HG03378 (cell line): ENCODE measurements at regions not wholly inside any gene's neighbourhood (a gene's known extent, or its start where the extent isn't known, plus 50 kb on each side); places are given as distances from the start of the nearest gene placed in this dataset.

Experiments
- ATAC-seq: cut with Tn5 transposase; IDR thresholded peaks from one replicate; pipeline ENCODE4 v1.9.1; 2021; ENCODE audit warnings: mild to moderate bottlenecking, moderate library complexity; ENCODE audit not compliant: unreplicated experiment

DNA sequence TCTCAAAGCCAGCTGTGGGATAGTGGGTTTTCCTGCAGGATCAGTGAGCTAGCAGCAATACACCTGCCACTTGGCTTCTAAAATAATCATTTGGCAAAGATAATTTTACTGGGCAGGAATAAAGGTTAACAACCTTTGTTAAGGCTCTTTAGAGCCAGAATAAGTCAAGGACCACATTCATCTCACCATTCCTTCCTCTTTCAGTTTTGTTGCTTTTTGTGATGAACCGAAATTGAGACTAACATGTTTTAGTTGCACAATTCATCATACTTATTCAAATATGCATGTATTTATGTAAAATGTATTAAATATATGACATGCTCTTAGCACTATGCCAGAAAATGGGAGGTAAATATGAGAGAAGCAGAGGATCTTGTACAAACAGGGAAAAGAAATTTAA lies 824.4 kb upstream of the TYRP1 start:
- no peak for ATAC-seq

GRCh38 chr9:11871852-11872251 lies 821.3 kb upstream of the TYRP1 start:
- ATAC-seq = no peak

DNA sequence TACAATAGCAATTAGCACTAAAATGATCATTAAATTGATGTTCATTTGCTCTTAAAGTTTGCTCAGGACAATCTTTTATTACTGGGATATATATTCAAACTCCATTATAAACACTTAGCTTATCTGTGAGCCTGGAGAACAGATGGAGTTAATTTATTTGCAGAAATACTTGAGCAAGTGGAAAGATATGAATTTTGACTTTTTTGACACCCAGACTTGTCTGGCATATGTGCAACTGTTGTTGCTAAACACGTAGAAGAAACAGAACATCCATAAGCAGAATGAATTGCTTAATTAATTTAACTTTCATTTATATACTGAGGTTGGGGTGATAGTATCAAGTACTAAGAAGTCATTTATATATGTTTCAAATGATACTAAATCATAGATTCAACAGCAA lies 820.7 kb upstream of the TYRP1 start:
- no peak for ATAC-seq

DNA sequence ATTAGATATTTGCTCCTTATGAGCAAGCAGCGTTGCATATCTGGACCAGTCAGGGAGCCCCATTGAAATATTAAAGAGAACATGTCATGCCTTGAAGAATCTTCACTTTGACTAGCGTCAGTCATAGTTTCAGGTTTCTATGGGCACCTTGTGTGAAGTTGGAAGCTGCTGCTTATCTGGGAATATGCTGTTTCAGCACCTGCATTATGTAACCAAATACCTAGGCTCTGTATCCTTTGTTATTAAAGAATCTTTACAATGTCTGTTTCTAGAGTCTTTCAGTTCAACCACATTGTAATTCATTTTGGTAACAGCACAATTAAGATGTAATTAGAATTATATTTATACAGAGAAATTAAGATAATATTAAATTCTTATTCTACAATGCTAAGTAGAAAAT lies 818.8 kb upstream of the TYRP1 start:
- no peak for ATAC-seq

DNA sequence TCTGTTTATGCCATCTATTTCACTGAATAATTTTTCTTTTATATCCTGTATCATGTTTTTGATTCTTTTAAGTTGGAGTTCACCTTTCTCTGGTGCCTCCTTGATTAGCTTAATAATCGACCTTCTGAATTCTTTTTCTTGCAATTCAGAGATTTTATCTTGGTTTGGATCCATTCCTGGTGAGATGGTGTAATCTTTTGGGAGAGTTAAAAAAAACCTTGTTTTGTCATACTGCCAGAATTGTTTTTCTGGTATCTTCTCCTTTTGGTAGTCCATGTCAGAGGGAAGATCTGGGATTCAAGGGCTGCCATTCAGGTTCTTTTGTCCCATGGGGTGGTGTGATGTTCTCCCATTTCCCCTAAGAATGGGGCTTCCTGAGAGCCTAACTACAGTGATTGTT lies 800.8 kb upstream of the TYRP1 start:
- no peak for ATAC-seq

- no peak for ATAC-seq
Observed at GRCh38 chr9:11893331-11893730, 799.9 kb upstream of the TYRP1 start.

DNA sequence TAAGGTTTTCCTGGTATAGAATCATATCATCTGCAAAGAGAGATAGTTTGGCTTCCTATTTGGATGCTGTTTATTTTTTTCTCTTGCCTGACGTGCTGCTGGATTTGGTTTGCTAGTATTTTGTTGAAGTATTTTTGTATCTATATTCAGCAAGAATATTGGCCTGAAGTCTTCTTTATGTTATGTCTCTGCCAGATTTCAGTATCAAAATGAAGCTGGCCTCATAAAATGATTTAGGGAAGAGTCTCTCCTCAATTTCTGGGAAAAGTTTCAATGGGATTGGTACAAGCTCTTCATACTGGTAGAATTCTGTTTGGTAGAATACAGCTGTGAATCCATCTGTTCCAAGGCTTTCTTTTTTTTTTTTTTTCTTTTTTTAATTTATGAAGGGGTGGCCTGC lies 799.0 kb upstream of the TYRP1 start:
- ATAC-seq = no peak

GRCh38 chr9:11902610-11903009 lies 790.6 kb upstream of the TYRP1 start:
- no peak for ATAC-seq

DNA sequence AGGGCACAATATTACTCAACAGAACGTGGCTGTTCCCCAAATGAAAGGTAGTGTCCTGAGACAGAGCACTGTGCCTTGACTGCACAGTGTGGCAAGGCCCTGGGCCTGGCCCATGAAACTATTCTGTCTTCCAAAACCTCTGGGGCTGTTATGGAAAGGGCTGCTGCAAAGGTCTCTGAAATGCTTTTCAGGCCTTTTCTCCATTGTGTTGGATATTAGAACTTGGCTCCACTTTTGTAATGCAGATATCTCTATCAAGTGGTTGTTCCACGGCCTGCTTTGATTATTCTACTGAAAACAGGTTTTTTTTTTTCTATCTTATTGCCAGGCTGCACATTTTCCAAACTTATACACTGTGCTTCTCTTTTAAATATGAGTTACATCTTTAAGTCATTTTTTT lies 777.5 kb upstream of the TYRP1 start:
- ATAC-seq = no peak

DNA sequence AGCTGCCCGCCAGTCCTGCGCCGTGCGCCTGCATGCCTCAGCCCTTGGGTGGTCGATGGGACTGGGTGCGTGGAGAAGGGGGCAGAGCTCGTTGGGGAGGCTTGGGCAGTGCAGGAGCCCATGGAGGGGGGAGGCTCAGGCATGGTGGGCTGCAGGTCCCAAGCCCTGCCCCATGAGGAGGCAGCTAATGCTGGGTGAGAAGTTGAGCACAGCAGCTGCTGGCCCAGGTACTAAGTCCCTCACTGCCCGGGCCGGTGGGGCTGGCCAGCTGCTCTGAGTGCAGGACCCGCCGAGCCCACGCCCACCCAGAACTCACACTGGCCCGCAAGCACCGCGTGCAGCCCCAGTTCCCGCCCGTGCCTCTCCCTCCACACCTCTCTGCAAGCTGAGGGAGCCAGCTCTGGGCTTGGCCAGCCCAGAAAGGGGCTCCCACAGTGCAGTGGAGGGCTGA lies 764.3 kb upstream of the TYRP1 start:
- no peak for ATAC-seq

DNA sequence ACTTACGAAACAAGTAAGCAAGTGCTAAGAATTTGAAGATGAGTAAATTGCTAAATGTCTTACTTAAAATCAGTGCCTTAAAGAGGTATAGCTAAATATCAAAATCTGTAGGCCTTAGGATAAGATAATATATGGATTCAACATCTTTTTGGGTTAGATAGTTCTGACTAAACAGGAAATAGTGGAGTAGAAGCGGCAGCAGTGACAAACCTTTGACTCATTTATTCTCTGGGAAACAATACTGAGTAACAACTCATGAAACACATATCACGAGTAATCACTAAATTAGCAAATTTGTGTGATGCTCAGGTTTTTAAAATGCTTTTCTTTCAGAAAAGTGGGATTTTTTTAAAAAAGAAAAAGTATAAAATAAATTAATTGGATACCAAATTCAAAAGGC lies 762.1 kb upstream of the TYRP1 start:
- ATAC-seq = no peak

DNA sequence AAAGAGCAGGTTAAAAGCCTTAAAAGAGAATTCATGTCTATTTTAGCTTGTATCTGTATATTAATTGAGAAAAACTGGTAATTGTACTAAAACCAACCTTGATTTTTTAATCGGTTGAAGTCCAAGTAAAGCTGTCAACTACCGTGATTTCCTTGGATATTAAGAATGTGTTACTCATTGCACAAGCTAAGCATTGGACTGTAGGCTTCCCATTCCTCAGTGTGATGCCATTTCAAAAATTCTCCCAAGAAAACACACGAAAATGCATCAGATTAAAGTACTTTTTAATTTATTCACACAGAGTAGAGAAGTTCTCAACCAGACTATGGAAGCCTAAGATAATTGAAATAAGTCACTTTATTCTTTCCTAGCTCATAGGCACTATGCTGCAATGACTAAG lies 761.4 kb upstream of the TYRP1 start:
- ATAC-seq = no peak

DNA sequence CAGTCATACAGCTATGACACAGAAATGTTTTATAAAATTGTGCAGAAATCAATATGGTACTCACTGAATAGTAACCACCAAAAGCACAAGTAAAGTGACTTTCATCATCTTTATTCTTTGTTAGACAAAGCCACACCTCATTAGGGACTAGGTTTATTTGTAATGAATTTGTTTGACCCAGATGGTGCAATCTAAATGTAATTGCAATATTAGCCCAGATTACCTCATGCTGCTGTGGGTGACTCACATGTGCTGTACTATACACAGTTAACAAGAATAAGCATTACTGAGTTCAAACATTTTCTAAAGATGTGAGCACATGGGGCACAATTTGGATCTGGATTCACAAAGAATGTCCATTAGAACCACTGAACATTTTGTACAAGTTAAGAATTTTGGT lies 759.3 kb upstream of the TYRP1 start:
- ATAC-seq = no peak

- ATAC-seq = no peak
Observed at GRCh38 chr9:11946531-11946930, 746.7 kb upstream of the TYRP1 start.

GRCh38 chr9:11962327-11962726 lies 730.9 kb upstream of the TYRP1 start:
- no peak for ATAC-seq

GRCh38 chr9:11966786-11967185 lies 726.4 kb upstream of the TYRP1 start:
- no peak for ATAC-seq

GRCh38 chr9:11968631-11969030 lies 724.6 kb upstream of the TYRP1 start:
- no peak for ATAC-seq

DNA sequence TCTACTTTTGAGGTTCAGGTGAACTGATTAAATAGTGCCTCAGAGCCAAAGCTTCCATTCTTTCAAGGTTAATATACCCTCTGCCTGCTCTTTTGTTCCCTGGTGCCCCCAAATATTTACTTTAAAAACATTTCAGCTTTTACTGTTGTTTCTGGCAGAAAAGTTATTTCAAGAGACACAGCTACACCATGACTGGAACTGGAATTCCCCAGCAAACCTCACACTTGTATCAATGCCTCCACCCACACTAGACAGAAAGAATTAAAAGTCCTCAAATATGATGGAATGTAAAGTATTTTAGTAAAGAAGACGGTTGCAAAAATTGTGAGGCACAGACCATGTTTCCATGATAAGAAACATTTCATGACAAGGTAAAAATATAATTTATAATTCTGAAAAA lies 720.2 kb upstream of the TYRP1 start:
- no peak for ATAC-seq

DNA sequence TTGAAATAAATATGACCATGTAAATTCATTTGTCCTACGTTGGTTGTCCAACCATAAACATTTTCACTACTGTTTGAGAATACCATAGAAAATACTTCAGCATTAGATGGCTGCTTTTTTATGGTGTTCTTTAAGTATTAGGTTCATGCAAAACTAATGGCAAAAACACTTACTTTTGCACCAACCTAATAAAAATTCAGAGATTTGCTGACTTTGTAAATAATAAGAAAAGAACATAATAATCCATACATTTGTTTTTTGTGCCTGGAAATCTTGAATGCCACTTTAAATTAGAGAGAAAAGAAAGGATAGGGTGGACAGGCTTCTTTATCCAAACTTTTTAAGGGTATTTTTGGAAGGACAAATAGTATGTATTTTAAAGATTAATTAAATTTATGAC lies 719.7 kb upstream of the TYRP1 start:
- no peak for ATAC-seq

DNA sequence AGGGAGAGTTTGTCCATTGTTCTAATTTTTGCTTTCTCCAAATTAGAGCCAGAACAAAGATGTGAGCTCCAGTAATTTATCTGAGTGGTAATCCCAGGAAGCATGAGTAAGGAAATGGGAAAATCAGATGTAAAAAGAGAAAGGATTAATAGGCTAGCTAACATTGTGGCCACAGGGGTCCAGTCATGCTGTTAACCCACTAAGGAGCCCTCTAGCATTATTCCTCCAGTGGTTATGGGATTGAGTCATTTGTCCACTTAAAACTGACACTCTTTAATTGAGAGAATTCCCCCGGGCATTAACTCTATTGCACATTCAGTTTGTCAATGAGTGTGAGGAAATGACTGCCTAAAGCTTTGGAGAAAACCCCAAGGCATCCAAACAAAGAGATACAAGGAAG lies 700.3 kb upstream of the TYRP1 start:
- no peak for ATAC-seq

- no peak for ATAC-seq
Observed at GRCh38 chr9:12014488-12014887, 678.7 kb upstream of the TYRP1 start.

DNA sequence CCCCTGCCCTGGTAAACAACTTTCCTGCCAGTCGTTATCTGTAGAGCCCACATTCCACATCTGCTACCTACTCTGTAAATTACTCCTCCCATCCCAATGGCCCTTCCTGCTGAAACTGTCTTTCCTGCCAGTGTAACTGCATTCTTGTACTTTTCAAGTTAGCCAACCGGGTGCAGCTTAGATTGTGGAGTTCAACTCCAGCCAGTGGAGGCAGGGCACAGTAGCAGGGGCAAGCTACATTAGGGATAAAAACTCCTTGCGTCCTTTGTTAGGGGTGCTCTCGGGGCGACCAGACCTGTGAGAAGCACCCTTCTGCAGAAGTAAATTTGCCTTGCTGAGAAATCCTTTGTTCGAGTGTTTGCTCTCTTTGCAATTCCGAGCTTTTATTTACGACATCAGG lies 639.0 kb upstream of the TYRP1 start:
- no peak for ATAC-seq

- no peak for ATAC-seq
Observed at GRCh38 chr9:12056874-12057273, 636.3 kb upstream of the TYRP1 start.

GRCh38 chr9:12060067-12060466 lies 633.1 kb upstream of the TYRP1 start:
- no peak for ATAC-seq
